ENCODE measurements at regions not wholly inside any gene's neighbourhood (a gene's known extent, or its start where the extent isn't known, plus 50 kb on each side); places are given as distances from the start of the nearest gene placed in this dataset.
A peak's percentile ranks its signal among the peaks of the same experiment; 100 is the strongest.

DNA sequence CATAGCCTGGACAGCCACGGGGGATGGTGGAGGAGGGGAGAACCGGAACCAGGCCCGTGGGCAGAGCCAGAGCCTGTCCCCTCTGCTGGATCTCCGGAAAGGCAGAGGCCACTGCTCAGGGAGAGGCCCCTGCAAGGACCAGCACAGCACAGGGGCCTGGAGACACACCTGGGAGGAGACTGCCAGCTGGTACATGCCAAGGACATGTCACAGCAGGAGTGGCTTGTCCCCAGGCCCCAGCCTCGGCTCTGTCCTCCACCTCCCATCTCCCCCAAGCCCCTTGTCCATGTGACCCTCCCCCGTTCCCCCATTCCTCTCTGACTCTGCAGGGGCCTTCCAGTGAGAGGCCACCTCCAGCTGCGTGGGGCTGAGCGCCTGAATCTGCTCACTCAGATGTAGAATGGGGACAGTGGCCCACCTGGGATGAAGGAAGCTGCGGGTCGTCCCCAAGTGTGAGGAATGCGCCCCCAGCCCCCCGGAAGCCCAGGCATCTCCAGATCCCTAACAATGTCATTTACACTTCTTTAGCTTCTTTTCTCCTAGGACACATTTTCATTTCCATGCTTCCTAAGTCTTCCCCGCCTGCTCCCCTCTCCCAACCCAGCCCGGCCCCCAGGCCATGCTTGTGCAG is 349.6 kb upstream of the IRX2 start:
- Histone ChIP-seq H3K23me2 (ENCODE audit: low read depth, low read length) (no peaks in the 10 kb centered on the region), H2BK12ac (ENCODE audit: low read depth, low read length) (peak overlapping the region; percentile 99), H3K9me3 (ENCODE audit: insufficient read depth in 2 of 2, low read depth in 1 of 2, low read length in 1 of 2) (no peaks in the 10 kb centered on the region), H2AK5ac (ENCODE audit: low read depth, low read length) (peak overlapping the region; percentile 99; the same call in 1 of the 2 replicates), H4K8ac (ENCODE audit: extremely low read depth, insufficient read depth, low read length) (no peak overlapping the region), H2AFZ (ENCODE audit: low read length) (no peak overlapping the region), H3K79me1 (ENCODE audit: low read depth, low read length) (no peaks in the 10 kb centered on the region), H3K4ac (replicated peaks; ENCODE audit: insufficient read length, low read depth, low read length) (peak overlapping the region; percentile 86), H2BK20ac (ENCODE audit: low read length) (peak overlapping the region; percentile 100), H4K5ac (ENCODE audit: insufficient read length, low read depth, low read length) (peak overlapping the region; percentile 86), H3K4me3 (ENCODE audit: extremely low read depth in 1 of 4, insufficient read depth in 2 of 4, low read depth in 3 of 4, low read length in 4 of 4) (no peak overlapping the region), H3K14ac (ENCODE audit: insufficient read length) (no peak overlapping the region), H3K56ac (replicated peaks; ENCODE audit: insufficient read length, low read depth, low read length) (peak overlapping the region; percentile 99), H3K4me2 (ENCODE audit: insufficient read depth in 1 of 2, low read depth in 2 of 2, low read length in 2 of 2) (peak overlapping the region; percentile 42 to 55), H2BK5ac (ENCODE audit: low read depth, low read length) (peak overlapping the region; percentile 100), H3K27me3 (replicated peaks in 1 of 4; ENCODE audit: control insufficient read depth in 3 of 4, extremely low read depth in 1 of 4, insufficient read depth in 3 of 4, low read length in 3 of 4) (no peaks in the 10 kb centered on the region; a peak in 2 of 7 replicates), H3K9ac (replicated peaks in 1 of 4; ENCODE audit: extremely low read depth in 1 of 4, low read depth in 3 of 4, low read length in 3 of 4) (no peak overlapping the region; a peak in 1 of 7 replicates), H3K18ac (ENCODE audit: extremely low read depth, low read length) (peak overlapping the region; percentile 100), H4K91ac (replicated peaks; ENCODE audit: insufficient read length, low read length) (peak overlapping the region; percentile 100), H2BK15ac (ENCODE audit: low read length) (peak overlapping the region; percentile 83; the same call in 1 of the 2 replicates), H2BK120ac (replicated peaks; ENCODE audit: low read depth, low read length) (peak overlapping the region; percentile 99), H3K27ac (ENCODE audit: low read depth, low read length) (peak overlapping the region; percentile 83), H3K23ac (ENCODE audit: insufficient read length) (no peak overlapping the region), H4K20me1 (replicated peaks in 1 of 2; ENCODE audit: control insufficient read depth in 1 of 2, insufficient read depth in 2 of 2, low read length in 2 of 2) (no peaks in the 10 kb centered on the region), H3K36me3 (ENCODE audit: control insufficient read depth in 2 of 4, insufficient read depth in 4 of 4, low read length in 3 of 4) (0 out of 8 replicates have a peak, but pooled peaks cover 0 to 2% (median 0%) of the 10 kb centered on the region in 4 experiments), H3K4me1 (replicated peaks in 1 of 4; ENCODE audit: control insufficient read depth in 3 of 4, insufficient read depth in 4 of 4, low read length in 3 of 4) (peaks cover 22 to 60% (median 39%) of the 10 kb centered on the region in 4 experiments), H3K79me2 (ENCODE audit: control insufficient read depth in 1 of 2, insufficient read depth in 2 of 2, low read length in 2 of 2) (no peaks in the 10 kb centered on the region)
- POLR2A ChIA-PET (ENCODE audit: partially characterized antibody): interaction anchor here (0.8 to 1.3 kb wide), 10 partner anchors 9 to 352 kb away, joined by 3 to 17 read pairs (median 4); no protein-coding TSS in a partner anchor
- peak in 1 of 2 experiments; percentile 86 for DNase-seq (ENCODE audit: low read depth in 1 of 2, low spot score in 2 of 2)
- no peak for FAIRE-seq
- CTCF ChIA-PET (ENCODE audit: partially characterized antibody): interaction anchor here (0.8 to 1.4 kb wide), 5 partner anchors 19 to 358 kb away, joined by 3 to 4 read pairs (median 3); no protein-coding TSS in a partner anchor
- 5% methylated on average over 11 of the region's 14 CpGs; no CpG with 5 or more reads in 1 of the 2 experiments for WGBS, 2 experiments (ENCODE audit: extremely low coverage in 1 of 2, insufficient coverage in 1 of 2, insufficient read length in 1 of 2, insufficient replicate concordance in 2 of 2, low coverage in 1 of 2, low lambda C conversion rate in 2 of 2, missing lambda C conversion rate in 1 of 2)
- peak; percentile 96 for TF ChIP-seq CTBP2 (IDR thresholded peaks at IDR 0.05; ENCODE audit: borderline replicate concordance, insufficient read depth, insufficient read length, low read length)
- TF ChIP-seq KDM1A (IDR thresholded peaks at IDR 0.05; ENCODE audit: borderline replicate concordance, low read length): peak; percentile 65
- TF ChIP-seq BACH1 (IDR thresholded peaks at IDR 0.05; ENCODE audit: low read length): no peak
- TF ChIP-seq SP2 (IDR thresholded peaks at IDR 0.05; ENCODE audit: low read length): no peak
- TF ChIP-seq NANOG (IDR thresholded peaks at IDR 0.05; ENCODE audit: insufficient read depth, low read depth, low read length, poor library complexity, severe bottlenecking): peak; percentile 67
- peak; percentile 60; the same call in 1 of the 2 replicates for TF ChIP-seq RXRA (IDR thresholded peaks at IDR 0.05; ENCODE audit: insufficient read depth, low read depth, low read length)
- no peak; the same call in 1 of the 2 replicates for TF ChIP-seq POU5F1 (IDR thresholded peaks at IDR 0.05; ENCODE audit: low read depth, low read length)
- peak; percentile 93 for TF ChIP-seq TEAD4 (IDR thresholded peaks at IDR 0.05; ENCODE audit: low read depth, low read length)
- TF ChIP-seq EP300 (IDR thresholded peaks at IDR 0.05; ENCODE audit: borderline replicate concordance in 1 of 2, low read depth in 2 of 2, low read length in 2 of 2): peak in 1 of 2 experiments; percentile 74; a peak in 1 of 3 replicates
- TF ChIP-seq CBX8 (IDR thresholded peaks at IDR 0.05; ENCODE audit: borderline replicate concordance, low read depth, low read length): no peak
- no peak for TF ChIP-seq JUN (IDR thresholded peaks at IDR 0.05; ENCODE audit: low read depth, low read length)
